ENCODE measurements at regions not wholly inside any gene's neighbourhood (a gene's known extent, or its start where the extent isn't known, plus 50 kb on each side); places are given as distances from the start of the nearest gene placed in this dataset.

DNA sequence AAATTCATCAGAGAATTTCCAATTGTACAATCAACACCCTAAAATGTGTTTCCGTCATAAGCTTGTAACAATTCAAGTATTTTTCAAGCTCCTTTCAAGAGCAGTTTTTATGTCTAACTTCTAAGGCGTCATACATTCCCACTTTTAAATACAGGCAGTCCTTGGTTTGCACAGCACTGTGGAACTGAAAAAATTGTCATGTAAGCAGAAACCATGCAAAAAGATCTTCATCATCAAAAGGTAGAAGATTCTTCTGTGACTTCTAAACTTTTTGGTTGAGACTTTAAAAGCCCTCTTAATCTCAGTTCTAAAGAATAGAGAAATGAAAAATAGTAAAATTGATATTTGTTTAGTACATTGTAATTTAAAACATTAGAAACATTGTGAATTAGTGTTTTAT is 315.6 kb downstream of the TPBG start:
- DNase-seq: no peak

DNA sequence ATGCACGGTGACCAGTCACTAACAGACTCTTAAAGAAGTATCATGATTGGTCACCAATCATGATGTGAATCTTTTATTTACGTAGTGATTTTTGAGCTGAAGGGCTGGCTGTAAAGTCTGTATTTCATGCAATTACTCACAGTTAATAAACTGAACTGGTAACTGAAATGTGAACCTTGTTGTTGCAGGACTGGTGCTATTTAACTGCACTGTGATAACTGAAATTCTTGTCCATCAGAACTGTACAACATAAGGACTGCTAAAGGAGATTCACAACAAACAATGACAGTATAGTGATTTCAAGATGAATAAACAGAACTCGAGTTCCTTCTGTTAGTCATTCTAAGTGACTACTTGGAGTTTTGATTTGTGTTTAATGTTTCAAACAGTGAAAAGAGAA is 316.6 kb downstream of the TPBG start:
- no peak for DNase-seq

DNA sequence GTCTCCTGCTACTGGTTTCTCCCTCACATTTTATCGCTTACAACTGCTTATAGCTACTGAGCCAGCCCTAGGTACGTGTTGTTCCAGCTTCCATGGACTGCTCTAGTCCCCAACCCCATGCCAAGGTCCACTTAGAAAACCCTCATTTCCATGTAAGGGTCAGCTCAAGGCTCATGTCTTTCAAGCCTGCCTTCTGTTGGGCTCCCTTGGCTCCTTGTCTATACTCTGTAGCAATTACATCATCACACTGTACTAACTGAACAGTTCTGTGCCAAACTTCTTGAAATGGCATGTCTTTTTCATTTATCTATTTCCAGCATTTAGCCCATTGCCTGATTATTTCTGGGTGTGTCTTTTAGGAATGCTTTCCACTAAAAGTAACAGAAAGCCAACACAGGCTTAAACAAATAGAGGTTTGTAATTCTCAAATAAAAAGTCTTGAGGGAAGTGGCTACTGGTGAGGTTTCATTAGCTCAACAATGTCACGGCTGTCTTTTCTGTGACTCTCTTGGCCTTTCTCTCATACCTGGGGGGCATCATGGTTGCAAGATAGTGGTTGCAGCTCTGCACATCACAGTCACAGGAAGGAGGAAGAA is 317.6 kb downstream of the TPBG start:
- no peak for DNase-seq

DNA sequence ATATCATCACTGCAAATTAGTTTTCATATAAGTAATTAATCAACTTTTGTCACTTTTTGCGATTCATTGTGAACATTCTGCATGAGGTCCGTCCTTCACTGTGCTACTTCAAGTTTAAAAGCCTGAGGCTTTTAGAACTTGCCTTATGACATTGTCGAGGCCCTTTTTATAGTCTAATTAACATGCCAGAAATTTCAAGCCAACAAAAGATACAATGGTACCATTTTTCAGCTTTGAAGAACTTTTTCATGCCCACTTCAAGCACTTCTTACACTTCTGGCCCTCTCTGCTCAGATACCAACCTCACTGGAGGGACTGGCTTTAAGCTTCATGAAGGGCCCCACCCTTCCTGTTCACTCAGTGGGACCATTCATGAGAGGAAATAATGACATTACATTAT is 323.1 kb downstream of the TPBG start:
- DNase-seq: no peak

DNA sequence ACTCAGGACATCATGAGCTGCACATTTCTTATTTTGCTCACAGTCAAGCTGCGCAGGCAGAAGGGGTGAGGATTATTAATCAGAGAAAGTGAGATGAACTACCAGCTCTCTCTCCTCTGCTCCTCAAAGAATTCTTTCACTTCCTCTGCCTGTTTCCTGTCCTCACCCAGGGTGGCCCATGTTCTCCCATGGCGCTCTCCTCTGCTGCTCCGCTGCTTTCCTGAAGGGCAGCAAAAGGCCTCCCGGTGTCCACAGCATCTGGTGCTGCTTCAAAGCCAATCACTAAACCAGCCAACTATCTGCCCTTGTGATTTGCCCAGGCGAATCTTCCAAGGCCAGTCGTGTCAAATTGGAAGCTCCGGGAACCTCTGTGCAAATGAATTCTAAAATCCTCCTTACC is 324.2 kb downstream of the TPBG start:
- no peak for DNase-seq

DNA sequence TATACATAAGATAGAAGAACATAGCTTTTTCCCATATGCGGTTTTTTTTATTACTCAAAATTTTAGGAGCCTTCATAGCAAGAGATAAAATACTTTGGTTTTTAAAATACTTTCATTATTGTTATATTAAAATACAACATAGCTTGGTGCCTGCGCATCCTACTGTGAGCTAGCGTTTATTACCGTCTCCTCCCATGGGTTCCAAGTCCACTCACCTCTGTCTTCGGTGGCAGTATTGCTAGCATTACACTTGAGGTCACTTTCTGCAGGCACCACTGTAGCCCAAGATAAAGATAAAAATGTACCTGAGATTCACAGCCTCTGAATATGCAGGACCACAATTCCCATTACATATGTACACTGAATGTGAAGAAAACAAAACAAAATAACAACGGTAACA is 326.7 kb downstream of the TPBG start:
- no peak for DNase-seq

DNA sequence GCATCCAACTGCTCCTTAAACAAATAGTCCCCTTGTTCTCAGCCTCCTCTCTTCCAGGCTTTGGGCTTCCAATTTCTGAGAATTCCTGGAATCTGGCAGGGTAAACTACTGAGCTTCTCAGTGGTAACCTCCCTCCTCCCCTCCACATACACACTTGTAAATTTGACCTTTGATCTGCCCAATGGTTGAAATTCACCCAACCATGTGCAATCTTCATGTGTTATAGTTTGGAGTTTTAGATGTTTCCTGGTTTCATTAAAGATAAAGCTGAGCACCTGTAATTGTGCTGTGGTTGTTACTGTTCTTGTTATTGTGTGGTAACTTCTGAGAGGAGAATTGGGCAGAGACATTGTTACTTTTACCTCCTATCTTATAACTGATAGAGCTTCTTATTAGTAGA is 328.4 kb downstream of the TPBG start:
- no peak for DNase-seq

DNA sequence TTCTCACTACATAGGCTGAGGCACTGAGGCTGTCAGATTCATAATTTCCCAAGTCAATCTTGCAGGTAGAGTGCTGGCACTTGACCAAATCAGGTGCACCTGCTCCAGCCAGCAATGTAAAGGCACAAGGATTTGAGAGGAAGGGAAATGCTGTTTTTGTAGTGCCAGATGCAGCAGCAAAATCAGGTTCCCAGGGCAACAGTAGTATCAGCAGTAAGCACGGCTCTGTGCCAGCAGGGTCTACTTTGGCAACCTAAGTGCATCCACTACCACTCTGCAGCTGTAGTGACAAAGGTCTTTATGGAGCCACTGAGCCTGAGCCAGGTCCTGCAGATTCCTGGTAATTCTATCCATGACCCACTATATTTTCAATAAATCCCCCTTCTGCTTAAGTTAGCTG is 329.5 kb downstream of the TPBG start:
- DNase-seq: peak in 1 of 2 experiments; percentile 7

DNA sequence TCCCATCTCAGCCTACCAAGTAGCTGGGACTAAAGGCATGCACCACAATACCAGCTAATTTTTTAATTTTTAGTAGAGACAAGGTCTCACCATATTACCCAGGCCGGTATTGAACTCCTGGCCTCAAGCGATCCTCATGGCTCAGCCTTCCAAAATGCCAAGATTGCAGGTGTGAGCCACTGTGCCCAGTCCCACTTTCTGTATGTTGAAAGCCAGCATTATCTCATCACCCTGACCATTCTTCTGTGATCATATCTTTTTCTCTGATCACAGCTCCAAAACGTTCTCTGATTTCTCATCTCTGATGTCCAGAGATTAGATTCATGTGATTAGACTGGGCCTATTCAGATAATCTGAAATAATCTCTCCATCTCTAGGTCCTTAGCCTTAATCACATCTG is 337.7 kb downstream of the TPBG start:
- no peak for DNase-seq

DNA sequence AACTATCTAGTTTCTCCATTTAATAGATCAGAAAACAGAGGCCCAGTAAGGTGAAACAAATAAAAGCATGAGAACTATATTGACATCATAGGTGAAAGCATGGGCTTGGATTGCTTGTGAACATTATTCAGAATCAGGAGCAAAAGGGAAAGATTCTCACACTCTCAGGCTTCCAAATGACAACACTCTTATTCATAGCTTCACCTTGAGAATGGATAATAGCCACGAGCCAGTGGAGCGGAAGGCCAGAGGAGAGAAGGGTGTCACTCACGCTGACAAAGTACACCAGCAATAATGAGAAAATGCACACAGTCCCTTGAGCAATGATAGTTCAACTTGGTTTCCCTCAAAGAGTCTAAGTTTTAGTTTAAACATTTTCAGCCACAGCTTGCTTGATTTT is 339.0 kb downstream of the TPBG start:
- no peak for DNase-seq

DNA sequence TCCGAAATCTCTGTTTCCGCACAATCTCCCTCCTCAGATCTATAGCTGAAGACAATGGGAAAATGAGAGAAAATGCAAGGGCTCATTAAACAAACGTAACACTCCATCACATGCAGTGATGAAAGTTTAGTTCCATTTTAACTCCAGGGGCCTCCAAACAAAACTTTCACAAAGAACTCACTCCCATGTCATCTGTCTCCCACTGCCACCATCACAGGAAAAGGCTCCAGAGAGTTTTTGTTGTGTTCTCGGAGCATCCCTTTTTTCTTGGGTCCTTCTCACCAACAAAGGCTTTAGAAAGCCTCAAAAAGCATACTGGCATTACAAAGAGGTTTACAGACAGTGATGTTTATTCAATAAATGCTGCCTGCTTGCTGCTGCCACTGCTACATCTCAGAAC is 339.6 kb downstream of the TPBG start:
- DNase-seq: no peak

DNA sequence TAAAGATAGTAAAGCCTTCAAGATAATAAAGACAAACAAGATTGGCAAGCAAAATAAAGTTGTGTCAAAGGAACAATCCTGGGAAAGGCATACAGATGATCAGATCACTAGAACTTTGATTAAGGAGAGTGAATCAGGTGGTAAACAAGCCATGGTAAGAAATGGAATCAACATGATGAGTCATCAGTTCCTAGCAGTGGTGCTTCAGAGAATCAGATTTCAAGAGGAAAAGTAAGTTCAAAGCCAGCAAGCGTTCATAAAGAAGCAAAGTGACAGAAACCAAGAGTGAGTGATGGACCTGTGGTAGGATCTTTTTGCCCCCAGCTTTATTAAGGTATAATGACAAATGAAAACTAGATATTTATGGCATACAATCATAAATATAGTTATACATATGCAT is 340.4 kb downstream of the TPBG start:
- DNase-seq: no peak

DNA sequence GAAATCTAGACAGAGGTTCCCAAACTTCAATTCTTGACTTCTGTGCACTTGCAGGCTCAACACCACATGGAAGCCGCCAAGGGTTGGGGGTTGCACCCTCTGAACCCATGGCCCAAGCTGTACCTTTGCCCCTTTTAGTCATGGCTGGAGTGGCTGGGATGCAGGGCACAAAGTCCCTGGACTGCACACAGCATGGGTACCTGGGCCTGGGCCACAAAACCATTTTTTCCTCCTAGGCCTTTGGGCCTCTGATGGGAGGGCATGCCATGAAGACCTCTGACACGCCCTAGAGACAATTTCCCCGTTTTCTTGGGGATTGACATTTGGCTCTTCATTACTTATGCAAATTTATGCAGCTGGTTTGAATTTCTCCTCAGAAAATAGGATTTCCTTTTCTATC is 342.0 kb downstream of the TPBG start:
- DNase-seq: no peak

DNA sequence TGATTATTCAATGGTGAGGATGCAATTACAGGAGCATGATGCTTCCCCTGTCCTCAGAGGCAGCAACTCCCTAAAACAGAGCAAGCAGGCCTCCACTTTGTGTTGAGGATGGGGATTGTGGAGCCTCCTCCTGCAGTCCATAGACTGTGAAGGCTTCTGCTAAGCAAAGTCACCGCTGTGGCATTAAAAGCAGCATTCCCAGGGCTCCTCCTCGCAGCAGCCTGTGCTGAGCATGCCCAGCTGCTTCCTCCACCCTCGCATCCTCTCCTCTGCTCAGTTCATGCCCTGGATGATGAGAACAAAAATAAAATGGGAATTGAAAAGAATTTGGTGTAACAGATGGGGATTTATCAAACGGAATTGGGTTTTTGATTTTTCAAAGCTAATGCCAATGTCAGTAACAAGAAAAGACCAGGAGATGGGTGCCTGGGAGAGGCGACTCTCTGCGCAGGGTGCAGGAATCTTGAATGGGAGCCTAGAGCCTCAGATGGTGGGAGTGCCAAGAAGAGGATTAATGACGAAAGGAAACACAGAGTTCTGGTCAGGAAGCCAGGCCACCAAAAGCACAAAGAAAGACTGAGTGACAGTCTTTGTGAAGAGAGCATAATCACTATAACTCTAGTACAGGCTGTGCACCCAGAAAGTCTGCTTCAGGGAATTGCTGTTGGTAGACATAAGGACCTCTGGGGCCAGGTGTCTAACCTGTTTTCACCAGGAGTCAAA is 347.6 kb downstream of the TPBG start:
- DNase-seq: no peak

DNA sequence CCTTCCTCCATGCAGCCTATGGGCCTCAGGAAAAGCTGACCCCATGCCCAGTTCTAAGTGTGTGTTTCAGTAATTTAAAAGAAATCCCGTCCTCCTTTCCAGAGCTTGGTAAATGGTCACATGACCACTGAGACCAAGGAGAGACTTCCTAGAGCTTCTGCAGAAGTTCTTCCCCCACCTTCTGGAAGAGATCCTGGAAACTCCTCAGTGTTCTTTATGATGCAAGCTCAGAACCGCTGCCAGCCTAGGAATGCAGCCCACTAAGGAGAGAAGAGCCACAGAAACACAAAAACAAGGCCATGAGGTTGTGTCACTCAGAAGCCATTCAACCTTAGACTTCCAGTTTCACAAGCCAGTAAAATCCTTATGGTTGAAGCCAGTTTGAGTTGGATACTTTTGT is 348.4 kb downstream of the TPBG start:
- DNase-seq: no peak

DNA sequence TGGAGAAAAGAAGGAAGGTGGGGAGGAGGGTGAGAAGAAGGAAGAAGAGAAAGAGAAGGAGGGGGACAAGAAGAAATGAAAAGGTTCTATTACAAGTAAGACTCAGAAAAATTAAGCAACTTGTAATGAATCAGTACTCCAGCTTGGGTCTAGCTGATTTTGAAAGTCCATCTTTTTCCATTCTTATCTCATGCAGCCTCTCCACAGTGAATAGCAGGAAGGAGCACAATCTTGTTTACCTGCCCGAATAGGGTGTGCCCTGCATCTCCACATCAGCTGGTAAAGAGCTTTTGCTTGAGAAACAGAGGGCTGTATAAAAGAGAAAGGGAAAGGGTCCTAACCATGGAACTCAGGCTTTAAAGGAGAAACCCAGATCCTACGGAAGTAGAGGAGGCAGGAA is 348.8 kb downstream of the TPBG start:
- DNase-seq: no peak

DNA sequence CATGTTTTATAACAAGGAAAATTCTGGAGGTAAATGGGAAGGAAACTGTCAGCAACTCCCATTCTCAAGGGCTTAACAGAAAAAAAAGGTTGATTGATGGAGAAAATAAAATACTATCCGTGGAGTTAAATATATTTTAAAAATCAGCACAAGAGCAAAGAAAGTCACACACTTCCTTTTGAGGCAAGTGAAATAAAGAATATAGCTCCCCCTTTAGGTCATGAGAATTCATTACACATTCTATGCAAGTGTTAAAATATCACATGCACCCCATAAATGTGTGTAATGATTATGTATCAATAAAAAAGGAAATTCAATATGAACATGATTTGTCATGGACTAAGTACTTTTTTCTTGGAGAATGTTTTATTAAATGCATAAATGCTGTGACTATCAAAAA is 349.2 kb downstream of the TPBG start:
- no peak for DNase-seq

DNA sequence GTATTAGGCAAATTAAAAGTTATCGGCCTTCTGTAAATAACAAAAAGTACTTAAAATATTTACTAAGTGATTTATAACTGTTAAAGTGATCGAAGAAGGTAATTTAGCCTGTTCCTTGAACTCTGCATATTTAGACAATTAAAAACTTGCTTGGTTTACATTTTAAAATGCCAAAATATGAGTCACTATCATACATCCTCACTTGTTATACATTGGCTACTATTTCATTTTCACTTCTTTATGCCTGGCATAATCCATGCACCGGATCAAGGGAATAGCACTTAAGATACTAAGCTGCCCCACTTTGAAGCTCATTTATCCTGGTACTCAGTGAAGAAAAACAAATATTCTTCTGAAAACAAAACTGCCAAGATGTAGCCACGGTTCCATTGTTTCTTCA is 344.6 kb downstream of the UBE3D start:
- DNase-seq: no peak

DNA sequence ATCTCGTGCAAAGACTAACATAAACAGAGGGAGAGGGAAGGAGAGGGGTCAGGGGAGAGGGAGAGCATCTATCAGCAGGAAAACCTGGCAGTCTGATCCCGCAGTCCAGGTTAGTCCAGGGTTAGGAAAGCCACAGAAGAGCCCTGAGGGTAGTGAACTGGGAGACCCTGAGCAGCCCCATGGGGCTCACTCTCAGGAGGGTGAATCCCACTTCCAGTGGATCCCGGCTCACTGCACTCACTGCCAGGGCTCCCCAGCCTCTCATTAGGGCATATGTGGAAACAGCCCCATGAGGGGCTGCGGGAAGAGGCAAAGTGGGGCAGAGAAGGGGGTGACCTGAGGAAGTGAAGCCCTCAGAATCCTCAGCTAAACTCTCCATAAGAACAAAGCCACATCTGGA is 329.9 kb downstream of the UBE3D start:
- no peak for DNase-seq

DNA sequence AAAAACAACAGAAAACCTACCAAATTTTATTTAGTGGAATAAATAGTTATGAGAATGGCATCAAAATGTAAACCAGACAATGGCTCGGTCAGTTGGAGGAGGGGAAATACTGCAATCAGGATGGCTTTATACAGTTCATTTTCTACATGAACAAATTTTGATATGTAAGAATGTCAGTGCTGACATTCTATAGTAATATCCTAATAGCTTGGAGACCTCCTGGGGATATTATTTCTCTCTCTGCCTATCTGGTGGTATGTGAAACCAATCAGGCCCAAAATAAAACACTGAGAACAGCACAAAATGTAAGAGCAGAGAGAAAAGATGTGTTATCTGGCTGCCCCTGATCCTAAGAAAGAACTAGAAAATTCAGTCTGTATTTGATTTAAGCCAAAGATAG is 327.7 kb downstream of the UBE3D start:
- no peak for DNase-seq

DNA sequence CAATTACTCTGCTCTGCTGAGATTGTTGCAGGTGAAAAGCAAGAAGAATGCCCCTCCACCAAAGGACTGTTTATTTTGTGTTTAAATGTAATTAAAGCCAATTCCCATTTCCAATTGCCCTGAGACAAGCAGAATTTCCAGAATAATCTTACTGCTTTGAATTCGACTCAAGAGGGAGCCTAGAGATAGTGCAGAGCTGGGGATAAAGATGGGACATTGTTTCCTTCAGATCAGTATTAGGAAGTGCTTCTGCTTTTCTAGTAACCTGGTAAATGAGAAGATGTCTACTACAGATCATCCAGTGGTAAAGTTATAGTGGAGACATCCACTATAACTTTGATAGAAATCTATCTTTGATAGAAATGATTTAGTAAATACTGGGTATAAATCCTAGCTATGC is 326.9 kb downstream of the UBE3D start:
- DNase-seq: no peak

DNA sequence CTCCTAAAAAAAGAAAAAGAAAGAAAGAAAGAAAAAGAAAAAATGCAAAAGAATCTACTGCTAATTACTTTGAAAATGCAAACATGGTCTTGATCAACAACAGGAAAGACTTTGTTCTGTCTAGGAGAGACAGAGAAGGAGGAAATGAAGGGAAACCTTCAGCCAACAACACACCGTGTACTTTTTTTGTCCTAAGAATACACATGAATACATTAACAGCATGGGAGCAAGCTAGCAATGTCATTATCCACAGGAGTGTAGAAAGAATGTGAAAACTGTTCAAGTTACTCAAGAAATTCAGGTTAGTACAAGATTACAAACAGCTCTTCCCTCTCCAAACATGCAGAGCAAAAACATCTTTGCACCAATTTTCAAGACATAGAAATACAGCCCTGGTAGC is 326.3 kb downstream of the UBE3D start:
- no peak for DNase-seq

DNA sequence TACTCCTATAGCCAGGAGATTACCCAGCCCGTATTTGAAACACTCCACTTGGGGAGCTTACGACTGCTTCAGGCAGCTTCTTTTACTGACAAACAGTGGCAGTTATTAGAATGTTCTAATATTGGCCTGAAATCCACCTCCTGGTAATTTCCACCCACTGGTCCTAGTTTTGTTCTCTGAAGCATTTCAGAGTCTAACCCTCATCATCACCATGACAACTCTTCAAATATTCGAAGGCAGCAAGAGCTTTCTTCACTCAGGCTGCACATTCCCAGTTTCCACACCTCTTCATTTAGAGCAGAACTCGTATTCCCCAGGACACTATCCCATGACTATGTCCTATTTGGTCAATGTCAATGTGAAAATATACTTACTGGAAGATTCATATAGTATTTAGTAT is 325.6 kb downstream of the UBE3D start:
- no peak for DNase-seq

DNA sequence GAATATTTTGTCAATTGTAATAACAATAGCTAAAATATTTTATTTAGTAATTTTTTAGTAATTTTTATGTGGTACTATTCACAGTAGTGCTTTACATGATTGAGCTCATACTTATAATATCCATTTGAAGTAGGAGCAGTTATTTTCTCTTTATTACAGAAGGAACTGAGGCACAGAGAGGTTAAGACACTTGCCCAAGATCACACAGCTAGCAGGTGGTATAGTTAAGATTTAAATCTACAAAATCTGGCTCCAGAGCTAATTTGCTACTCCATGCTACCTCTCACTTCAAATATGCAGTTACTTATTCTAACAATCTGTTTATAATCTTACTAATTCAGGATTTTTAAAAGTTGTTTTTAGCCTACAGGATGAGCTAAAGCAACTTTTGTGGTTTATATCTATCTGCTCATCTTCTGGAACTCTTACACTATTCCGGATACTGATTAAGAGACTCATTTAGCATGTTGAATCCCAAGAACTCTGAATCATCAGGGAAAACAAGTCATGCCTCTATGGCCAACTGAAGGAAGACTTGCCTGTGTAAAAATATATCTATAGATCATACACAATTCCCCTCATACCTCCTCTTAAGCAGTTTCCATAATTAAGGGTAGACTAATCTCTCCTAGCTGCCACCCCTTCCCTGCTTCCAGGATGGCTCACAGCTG is 324.2 kb downstream of the UBE3D start:
- no peak for DNase-seq

DNA sequence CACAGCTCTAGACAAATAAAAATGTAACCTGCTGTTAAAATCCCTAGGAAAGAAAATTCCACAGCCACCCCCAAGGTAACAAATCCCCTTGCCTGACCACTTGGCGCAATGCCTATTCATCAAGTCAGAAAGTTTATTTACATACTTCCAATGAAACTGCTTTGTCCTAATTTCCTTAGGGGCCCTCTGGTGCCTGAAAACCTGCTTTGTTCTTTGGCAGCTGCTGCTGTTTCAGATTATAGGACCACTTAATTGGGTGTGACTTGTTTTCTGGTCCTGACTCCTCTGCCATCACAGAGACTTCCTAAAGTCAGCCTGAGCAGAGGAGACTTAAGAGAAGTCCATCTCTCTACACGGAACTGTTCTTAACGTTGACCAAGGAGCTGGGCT is 323.6 kb downstream of the UBE3D start:
- peak in 1 of 2 experiments; percentile 12 for DNase-seq
